Neural cell (in vitro differentiated cells): ENCODE measurements at regions not wholly inside any gene's neighbourhood (a gene's known extent, or its start where the extent isn't known, plus 50 kb on each side); places are given as distances from the start of the nearest gene placed in this dataset.
A peak's percentile ranks its signal among the peaks of the same experiment; 100 is the strongest.

Experiments
- H2AFZ ChIP-seq: fragments of 200-600, 300-800 bp; sonication (generic), shearing (Covaris generic); 2 replicates; pipeline ENCODE4 v1.6.0; 2014; ENCODE audit warnings: low read depth, mild to moderate bottlenecking, antibody characterized with exemption, low read length, moderate library complexity
- H3F3A ChIP-seq: fragments of 200-600 bp; shearing (Covaris generic); 2 replicates; pipeline ENCODE4 v1.6.1; 2016; ENCODE audit warnings: mild to moderate bottlenecking, moderate library complexity, mixed read lengths, antibody characterized with exemption, low read length; ENCODE audit not compliant: insufficient read depth, poor library complexity, severe bottlenecking
- H3K27ac ChIP-seq: fragments of 200-600, 300-800 bp; sonication (generic), shearing (Covaris generic); 2 replicates; pipeline ENCODE4 v1.5.1; 2014; ENCODE audit warnings: mild to moderate bottlenecking, low read length, moderate library complexity
- H3K27me3 ChIP-seq: fragments of 300-800, 200-600 bp; sonication (generic), shearing (Covaris generic); 2 replicates; pipeline ENCODE4 v1.6.0; 2014; ENCODE audit warnings: mild to moderate bottlenecking, low read depth, low read length, moderate library complexity; ENCODE audit not compliant: insufficient read depth
- H3K36me3 ChIP-seq: fragments of 300-800, 200-600 bp; sonication (generic), shearing (Covaris generic); 2 replicates; pipeline ENCODE4 v1.5.1; 2014; ENCODE audit warnings: mild to moderate bottlenecking, antibody characterized with exemption, low read length, moderate library complexity; ENCODE audit not compliant: insufficient read depth
- H3K4me2 ChIP-seq: fragments of 300-800, 200-600 bp; sonication (generic), shearing (Covaris generic); 2 replicates; pipeline ENCODE4 v1.6.0; 2014; ENCODE audit warnings: mild to moderate bottlenecking, low read length
- H3K4me3 ChIP-seq: fragments of 300-800, 200-600 bp; sonication (generic), shearing (Covaris generic); 2 replicates; pipeline ENCODE4 v1.5.1; 2014; ENCODE audit warnings: mild to moderate bottlenecking, low read length, moderate library complexity
- H3K79me2 ChIP-seq: fragments of 200-600 bp; shearing (Covaris generic); replicated peaks from 2 replicates; pipeline ENCODE4 v1.6.0; 2014; ENCODE audit warnings: mild to moderate bottlenecking, low read length, moderate library complexity; ENCODE audit not compliant: insufficient read depth
- H3K9ac ChIP-seq: fragments of 300-800, 200-600 bp; sonication (generic), shearing (Covaris generic); 2 replicates; pipeline ENCODE4 v1.6.1; 2016; ENCODE audit warnings: mild to moderate bottlenecking, low read length, mixed read lengths
- H3K9me2 ChIP-seq: fragments of 200-600 bp; shearing (Covaris generic); 2 replicates; pipeline ENCODE4 v1.6.1; 2016; ENCODE audit warnings: mild to moderate bottlenecking, low read length, mixed read lengths; ENCODE audit not compliant: insufficient read depth
- H3K9me3 ChIP-seq: fragments of 200-600, 300-800 bp; sonication (generic), shearing (Covaris generic); 2 replicates; pipeline ENCODE4 v1.6.1; 2016; ENCODE audit warnings: mild to moderate bottlenecking, mixed run types, low read length, moderate library complexity, mixed read lengths
- H4K20me1 ChIP-seq: fragments of 200-600 bp; shearing (Covaris generic); 2 replicates; pipeline ENCODE4 v1.6.1; 2016; ENCODE audit warnings: mild to moderate bottlenecking, mixed run types; ENCODE audit not compliant: insufficient read depth
- EP300 ChIP-seq: fragments of 450-650 bp; conservative IDR thresholded peaks from 2 replicates; pipeline ENCODE4 v1.6.1; 2014; ENCODE audit warnings: antibody characterized with exemption, mild to moderate bottlenecking, moderate library complexity; ENCODE audit not compliant: poor library complexity, severe bottlenecking
- EZH2 ChIP-seq: fragments of 200-600, 300-800 bp; shearing (Covaris generic), sonication (generic); IDR thresholded peaks from 2 replicates; pipeline ENCODE4 v1.6.1; 2014; ENCODE audit warnings: antibody characterized with exemption, low read length, borderline replicate concordance, mild to moderate bottlenecking; ENCODE audit not compliant: insufficient read depth, poor library complexity, severe bottlenecking
- MXI1 ChIP-seq: fragments of 450-650 bp; conservative IDR thresholded peaks from 2 replicates; pipeline ENCODE4 v1.6.1; 2014; ENCODE audit warnings: antibody characterized with exemption, mild to moderate bottlenecking; ENCODE audit not compliant: poor library complexity, severe bottlenecking
- POLR2AphosphoS5 ChIP-seq: IDR thresholded peaks from 2 replicates; pipeline ENCODE4 v1.6.1; 2012
- RAD21 ChIP-seq: fragments of 450-650 bp; conservative IDR thresholded peaks from 2 replicates; pipeline ENCODE4 v1.6.1; 2014; ENCODE audit warnings: antibody characterized with exemption, mild to moderate bottlenecking, moderate library complexity
- SMC3 ChIP-seq: fragments of 450-650 bp; conservative IDR thresholded peaks from 2 replicates; pipeline ENCODE4 v1.6.1; 2014; ENCODE audit warnings: antibody characterized with exemption, mild to moderate bottlenecking, moderate library complexity; ENCODE audit not compliant: poor library complexity
- TAF1 ChIP-seq: IDR thresholded peaks from 2 replicates; pipeline ENCODE4 v1.6.1; 2012; ENCODE audit warnings: low read depth
- TF ChIP-seq, protein P1 (sequence below): IDR thresholded peaks from 2 replicates; pipeline ENCODE4 v1.6.1; 2012; ENCODE audit warnings: borderline replicate concordance
- TF ChIP-seq, protein P2 (sequence below): fragments of 450-650 bp; IDR thresholded peaks from 2 replicates; pipeline ENCODE4 v1.5.1; 2014; ENCODE audit warnings: antibody characterized with exemption, mild to moderate bottlenecking, moderate library complexity; ENCODE audit not compliant: poor library complexity, severe bottlenecking

- Histone ChIP-seq H4K20me1 (no peaks in the 10 kb centered on the region), H3K27ac (no peak overlapping the region), H3K79me2 (no peaks in the 10 kb centered on the region), H3K9me2 (no peaks in the 10 kb centered on the region), H3F3A (no peaks in the 10 kb centered on the region), H2AFZ (no peak overlapping the region), H3K4me3 (no peak overlapping the region), H3K36me3 (no peaks in the 10 kb centered on the region), H3K9ac (no peak overlapping the region), H3K27me3 (no peaks in the 10 kb centered on the region), H3K9me3 (no peaks in the 10 kb centered on the region), H3K4me2 (no peak overlapping the region)
- TF ChIP-seq RAD21, result no peak
- no peak for TF ChIP-seq POLR2AphosphoS5
- TF ChIP-seq EP300, result no peak
- TF ChIP-seq, protein P1, sequence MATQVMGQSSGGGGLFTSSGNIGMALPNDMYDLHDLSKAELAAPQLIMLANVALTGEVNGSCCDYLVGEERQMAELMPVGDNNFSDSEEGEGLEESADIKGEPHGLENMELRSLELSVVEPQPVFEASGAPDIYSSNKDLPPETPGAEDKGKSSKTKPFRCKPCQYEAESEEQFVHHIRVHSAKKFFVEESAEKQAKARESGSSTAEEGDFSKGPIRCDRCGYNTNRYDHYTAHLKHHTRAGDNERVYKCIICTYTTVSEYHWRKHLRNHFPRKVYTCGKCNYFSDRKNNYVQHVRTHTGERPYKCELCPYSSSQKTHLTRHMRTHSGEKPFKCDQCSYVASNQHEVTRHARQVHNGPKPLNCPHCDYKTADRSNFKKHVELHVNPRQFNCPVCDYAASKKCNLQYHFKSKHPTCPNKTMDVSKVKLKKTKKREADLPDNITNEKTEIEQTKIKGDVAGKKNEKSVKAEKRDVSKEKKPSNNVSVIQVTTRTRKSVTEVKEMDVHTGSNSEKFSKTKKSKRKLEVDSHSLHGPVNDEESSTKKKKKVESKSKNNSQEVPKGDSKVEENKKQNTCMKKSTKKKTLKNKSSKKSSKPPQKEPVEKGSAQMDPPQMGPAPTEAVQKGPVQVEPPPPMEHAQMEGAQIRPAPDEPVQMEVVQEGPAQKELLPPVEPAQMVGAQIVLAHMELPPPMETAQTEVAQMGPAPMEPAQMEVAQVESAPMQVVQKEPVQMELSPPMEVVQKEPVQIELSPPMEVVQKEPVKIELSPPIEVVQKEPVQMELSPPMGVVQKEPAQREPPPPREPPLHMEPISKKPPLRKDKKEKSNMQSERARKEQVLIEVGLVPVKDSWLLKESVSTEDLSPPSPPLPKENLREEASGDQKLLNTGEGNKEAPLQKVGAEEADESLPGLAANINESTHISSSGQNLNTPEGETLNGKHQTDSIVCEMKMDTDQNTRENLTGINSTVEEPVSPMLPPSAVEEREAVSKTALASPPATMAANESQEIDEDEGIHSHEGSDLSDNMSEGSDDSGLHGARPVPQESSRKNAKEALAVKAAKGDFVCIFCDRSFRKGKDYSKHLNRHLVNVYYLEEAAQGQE, result no peak
- no peak for TF ChIP-seq MXI1
- TF ChIP-seq EZH2, result no peak
- no peak for TF ChIP-seq SMC3
- no peak for TF ChIP-seq TAF1
Measured at GRCh38 chr21:27104846-27105431, 138.1 kb upstream of the ADAMTS5 start.

DNA sequence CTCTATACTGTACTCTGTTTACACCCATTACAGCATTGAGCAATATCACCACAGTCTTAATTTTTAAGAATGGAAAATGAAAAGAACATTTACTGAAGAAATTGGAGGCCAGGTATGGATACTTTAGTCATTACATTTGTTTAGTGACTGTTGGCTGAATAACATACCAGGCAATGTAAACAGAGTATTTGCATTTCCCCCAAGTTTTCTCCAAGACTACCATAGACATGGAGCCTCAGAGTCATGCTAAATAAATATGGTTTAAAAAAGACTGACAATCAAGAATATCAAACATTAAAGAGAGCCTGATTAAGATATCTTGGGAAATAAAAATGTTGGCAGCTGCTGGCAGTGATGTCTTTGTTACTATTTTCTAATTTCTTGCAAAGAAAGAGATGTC is 136.9 kb upstream of the ADAMTS5 start:
- H3K9me3 ChIP-seq, result no peaks in the 10 kb centered on the region
- no peak overlapping the region for H3K4me2 ChIP-seq
- no peaks in the 10 kb centered on the region for H3F3A ChIP-seq
- TF ChIP-seq EP300, result peak; percentile 60
- TF ChIP-seq MXI1, result no peak
- no peaks in the 10 kb centered on the region for H3K36me3 ChIP-seq
- no peaks in the 10 kb centered on the region for H4K20me1 ChIP-seq
- H3K27ac ChIP-seq, result no peak overlapping the region
- no peak overlapping the region for H3K9ac ChIP-seq
- no peaks in the 10 kb centered on the region for H3K9me2 ChIP-seq
- H3K4me3 ChIP-seq, result no peak overlapping the region
- H3K27me3 ChIP-seq, result no peaks in the 10 kb centered on the region
- H3K79me2 ChIP-seq, result no peaks in the 10 kb centered on the region
- H2AFZ ChIP-seq, result no peak overlapping the region

DNA sequence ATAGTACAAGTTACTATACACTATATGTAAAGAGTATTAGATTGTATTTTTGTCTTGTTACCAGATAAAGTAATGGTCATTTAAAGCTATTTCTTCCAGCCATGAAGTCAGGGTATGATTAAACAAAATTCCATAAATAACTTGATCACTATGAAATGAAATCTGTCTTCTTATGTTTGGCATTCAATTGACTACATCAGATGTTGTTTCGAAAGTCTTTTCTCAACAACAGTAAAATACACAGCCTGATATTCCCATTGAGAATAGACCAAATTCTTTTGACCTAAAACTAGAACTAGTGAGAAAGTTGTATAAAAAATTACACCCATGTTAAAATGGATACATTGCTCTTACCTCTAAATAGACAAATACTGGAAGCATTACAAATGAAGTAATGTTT is 134.6 kb upstream of the ADAMTS5 start:
- H4K20me1 ChIP-seq, result no peaks in the 10 kb centered on the region
- H3K9me2 ChIP-seq, result no peaks in the 10 kb centered on the region
- H3K9ac ChIP-seq, result no peak overlapping the region
- H2AFZ ChIP-seq, result no peak overlapping the region
- H3K79me2 ChIP-seq, result no peaks in the 10 kb centered on the region
- H3K27me3 ChIP-seq, result no peaks in the 10 kb centered on the region
- no peak overlapping the region for H3K27ac ChIP-seq
- TF ChIP-seq, protein P1, result no peak
- TF ChIP-seq MXI1 (no peak), SMC3 (no peak), EZH2 (no peak), RAD21 (no peak), EP300 (no peak), TAF1 (no peak)
- TF ChIP-seq, protein P2, sequence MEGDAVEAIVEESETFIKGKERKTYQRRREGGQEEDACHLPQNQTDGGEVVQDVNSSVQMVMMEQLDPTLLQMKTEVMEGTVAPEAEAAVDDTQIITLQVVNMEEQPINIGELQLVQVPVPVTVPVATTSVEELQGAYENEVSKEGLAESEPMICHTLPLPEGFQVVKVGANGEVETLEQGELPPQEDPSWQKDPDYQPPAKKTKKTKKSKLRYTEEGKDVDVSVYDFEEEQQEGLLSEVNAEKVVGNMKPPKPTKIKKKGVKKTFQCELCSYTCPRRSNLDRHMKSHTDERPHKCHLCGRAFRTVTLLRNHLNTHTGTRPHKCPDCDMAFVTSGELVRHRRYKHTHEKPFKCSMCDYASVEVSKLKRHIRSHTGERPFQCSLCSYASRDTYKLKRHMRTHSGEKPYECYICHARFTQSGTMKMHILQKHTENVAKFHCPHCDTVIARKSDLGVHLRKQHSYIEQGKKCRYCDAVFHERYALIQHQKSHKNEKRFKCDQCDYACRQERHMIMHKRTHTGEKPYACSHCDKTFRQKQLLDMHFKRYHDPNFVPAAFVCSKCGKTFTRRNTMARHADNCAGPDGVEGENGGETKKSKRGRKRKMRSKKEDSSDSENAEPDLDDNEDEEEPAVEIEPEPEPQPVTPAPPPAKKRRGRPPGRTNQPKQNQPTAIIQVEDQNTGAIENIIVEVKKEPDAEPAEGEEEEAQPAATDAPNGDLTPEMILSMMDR, result no peak
- H3F3A ChIP-seq, result no peaks in the 10 kb centered on the region
- no peak overlapping the region for H3K4me2 ChIP-seq
- H3K9me3 ChIP-seq, result no peaks in the 10 kb centered on the region
- no peak overlapping the region for H3K4me3 ChIP-seq
- H3K36me3 ChIP-seq, result no peaks in the 10 kb centered on the region
